VCaP (cell line): ENCODE measurements at regions not wholly inside any gene's neighbourhood (a gene's known extent, or its start where the extent isn't known, plus 50 kb on each side); places are given as distances from the start of the nearest gene placed in this dataset.
A peak's percentile ranks its signal among the peaks of the same experiment; 100 is the strongest.

Experiments
- H3K27ac ChIP-seq: fragments of 450-650 bp; 2 replicates; pipeline ENCODE4 v1.5.1; 2017
- CTCF ChIP-seq: fragments of 450-650 bp; conservative IDR thresholded peaks from 2 replicates; pipeline ENCODE4 v1.5.1; 2017; ENCODE audit warnings: mild to moderate bottlenecking, moderate library complexity

GRCh38 chr18:2091937-2092336 lies 479.4 kb downstream of the METTL4 start:
- H3K27ac ChIP-seq = no peak overlapping the region
- no peak for TF ChIP-seq CTCF

- H3K27ac ChIP-seq = no peak overlapping the region
- no peak for TF ChIP-seq CTCF
Observed at GRCh38 chr18:2096551-2096950, 474.8 kb downstream of the METTL4 start.

GRCh38 chr18:2100694-2101213 lies 470.6 kb downstream of the METTL4 start:
- no peak overlapping the region for H3K27ac ChIP-seq
- no peak for TF ChIP-seq CTCF

- no peak for TF ChIP-seq CTCF
- no peak overlapping the region for H3K27ac ChIP-seq
Observed at GRCh38 chr18:2102022-2102421, 469.3 kb downstream of the METTL4 start.

GRCh38 chr18:2103299-2103698 lies 468.0 kb downstream of the METTL4 start:
- H3K27ac ChIP-seq = no peak overlapping the region
- no peak for TF ChIP-seq CTCF

- TF ChIP-seq CTCF = peak; percentile 78
- no peak overlapping the region for H3K27ac ChIP-seq
Observed at GRCh38 chr18:2104620-2105462, 466.5 kb downstream of the METTL4 start.

GRCh38 chr18:2108591-2108990 lies 462.7 kb downstream of the METTL4 start:
- H3K27ac ChIP-seq = no peak overlapping the region
- TF ChIP-seq CTCF = no peak
